ENCODE measurements at regions not wholly inside any gene's neighbourhood (a gene's known extent, or its start where the extent isn't known, plus 50 kb on each side); places are given as distances from the start of the nearest gene placed in this dataset.

DNA sequence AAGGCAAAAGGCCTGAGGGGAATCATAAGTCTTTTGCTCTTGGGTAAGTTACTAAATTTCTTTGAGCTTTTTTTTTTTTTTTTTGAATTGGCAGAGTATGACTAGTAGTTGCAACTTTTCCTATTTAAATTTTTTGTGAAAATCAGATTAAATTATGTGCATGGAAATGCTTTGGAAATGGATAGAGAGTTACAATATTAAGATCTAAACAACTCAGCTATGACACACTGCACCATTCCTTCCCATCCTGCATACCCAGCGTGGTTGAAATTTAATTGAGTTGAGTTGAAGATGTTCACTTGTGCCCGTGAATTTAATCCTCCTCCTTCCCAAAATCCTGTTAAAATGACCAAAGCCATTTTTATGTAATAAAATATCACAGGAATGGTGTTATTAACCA is 296.4 kb downstream of the ACTL7B start:
- ChIA-PET CTCF (interaction anchor here (0.7 kb wide), 1 partner anchor 11 kb away, joined by 3 read pairs; no protein-coding TSS in a partner anchor), POLR2A (no interaction called here)
- TF ChIP-seq EZH2 (IDR thresholded peaks at IDR 0.05; ENCODE audit: borderline replicate concordance, low read depth, low read length, severe bottlenecking) = no peak
- TF ChIP-seq GATA2 (IDR thresholded peaks at IDR 0.05; ENCODE audit: insufficient read depth, insufficient read length, low read depth, low read length) = no peak
- TF ChIP-seq FOS (IDR thresholded peaks at IDR 0.05; ENCODE audit: borderline replicate concordance, insufficient read depth, low read length) = no peak
- TF ChIP-seq, protein P1, sequence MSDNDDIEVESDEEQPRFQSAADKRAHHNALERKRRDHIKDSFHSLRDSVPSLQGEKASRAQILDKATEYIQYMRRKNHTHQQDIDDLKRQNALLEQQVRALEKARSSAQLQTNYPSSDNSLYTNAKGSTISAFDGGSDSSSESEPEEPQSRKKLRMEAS (IDR thresholded peaks at IDR 0.05; ENCODE audit: insufficient read depth, insufficient read length) = no peak
- TF ChIP-seq MYC (IDR thresholded peaks at IDR 0.05; ENCODE audit: low read depth, low read length) = no peak
- TF ChIP-seq POLR2AphosphoS5 (IDR thresholded peaks at IDR 0.05; ENCODE audit: insufficient read depth, low read depth, low read length) = no peak
- no peak for TF ChIP-seq JUN (IDR thresholded peaks at IDR 0.05; ENCODE audit: borderline replicate concordance, insufficient read depth, insufficient read length, low read depth)
- TF ChIP-seq, protein P2, sequence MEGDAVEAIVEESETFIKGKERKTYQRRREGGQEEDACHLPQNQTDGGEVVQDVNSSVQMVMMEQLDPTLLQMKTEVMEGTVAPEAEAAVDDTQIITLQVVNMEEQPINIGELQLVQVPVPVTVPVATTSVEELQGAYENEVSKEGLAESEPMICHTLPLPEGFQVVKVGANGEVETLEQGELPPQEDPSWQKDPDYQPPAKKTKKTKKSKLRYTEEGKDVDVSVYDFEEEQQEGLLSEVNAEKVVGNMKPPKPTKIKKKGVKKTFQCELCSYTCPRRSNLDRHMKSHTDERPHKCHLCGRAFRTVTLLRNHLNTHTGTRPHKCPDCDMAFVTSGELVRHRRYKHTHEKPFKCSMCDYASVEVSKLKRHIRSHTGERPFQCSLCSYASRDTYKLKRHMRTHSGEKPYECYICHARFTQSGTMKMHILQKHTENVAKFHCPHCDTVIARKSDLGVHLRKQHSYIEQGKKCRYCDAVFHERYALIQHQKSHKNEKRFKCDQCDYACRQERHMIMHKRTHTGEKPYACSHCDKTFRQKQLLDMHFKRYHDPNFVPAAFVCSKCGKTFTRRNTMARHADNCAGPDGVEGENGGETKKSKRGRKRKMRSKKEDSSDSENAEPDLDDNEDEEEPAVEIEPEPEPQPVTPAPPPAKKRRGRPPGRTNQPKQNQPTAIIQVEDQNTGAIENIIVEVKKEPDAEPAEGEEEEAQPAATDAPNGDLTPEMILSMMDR (IDR thresholded peaks at IDR 0.05; ENCODE audit: extremely low read depth in 1 of 2, insufficient read depth in 1 of 2, low read depth in 1 of 2, low read length in 2 of 2) = no peak
- TF ChIP-seq POLR2A (IDR thresholded peaks at IDR 0.05; ENCODE audit: low read depth, low read length) = no peak
- H3K27me3 ChIP-seq (ENCODE audit: control insufficient read depth in 2 of 2, insufficient read depth in 2 of 2, low read length in 2 of 2) = no peaks in the 10 kb centered on the region
- H3K27ac ChIP-seq (ENCODE audit: insufficient read depth, low read depth, low read length) = no peak overlapping the region
- no TSS peak for BruUV-seq (replicated peaks)
- H2AFZ ChIP-seq (ENCODE audit: low read depth, low read length) = no peak overlapping the region
- no peaks in the 10 kb centered on the region for H3K79me2 ChIP-seq (ENCODE audit: control insufficient read depth, insufficient read depth, low read length)
- DNase-seq (ENCODE audit: low read depth, low spot score) (no peak), FAIRE-seq (no peak)
- no peak overlapping the region for H3K4me3 ChIP-seq (replicated peaks in 1 of 3; ENCODE audit: insufficient read depth in 1 of 3, low read depth in 1 of 3, low read length in 3 of 3)
- H4K20me1 ChIP-seq (replicated peaks; ENCODE audit: control insufficient read depth, extremely low read depth, insufficient read depth, low read length) = no peaks in the 10 kb centered on the region
- no peaks in the 10 kb centered on the region for H3K4me1 ChIP-seq (ENCODE audit: control insufficient read depth, extremely low read depth, insufficient read depth, low read length)
- no peak overlapping the region for H3K4me2 ChIP-seq (ENCODE audit: insufficient read depth, low read length)
- dilution Hi-C loops (cut with MboI; ENCODE audit: extremely low pct_ligation_motif_present, low sequenced_read_pairs) (no loop called here), intact Hi-C loops (cut with micrococcal nuclease) (no loop called here)
- H3K9me3 ChIP-seq (replicated peaks; ENCODE audit: control insufficient read depth, insufficient read depth, low read length) = no peaks in the 10 kb centered on the region
- no peak overlapping the region for H3K9ac ChIP-seq (replicated peaks; ENCODE audit: extremely low read depth, insufficient read depth, low read length)
- H3K36me3 ChIP-seq (ENCODE audit: control insufficient read depth in 2 of 2, extremely low read depth in 1 of 2, insufficient read depth in 2 of 2, low read length in 2 of 2) = no peaks in the 10 kb centered on the region
- H3K9me1 ChIP-seq (replicated peaks; ENCODE audit: control insufficient read depth, extremely low read depth, insufficient read depth, low read length) = no peaks in the 10 kb centered on the region

All from endothelial cell of umbilical vein (primary cell).